ENCODE measurements at regions not wholly inside any gene's neighbourhood (a gene's known extent, or its start where the extent isn't known, plus 50 kb on each side); places are given as distances from the start of the nearest gene placed in this dataset.

- ChIA-PET POLR2A (ENCODE audit: unreplicated experiment) (no interaction called here), CTCF (no interaction called here)
- H3K9me3 ChIP-seq (ENCODE audit: control insufficient read depth, insufficient read depth, low read length): no peaks in the 10 kb centered on the region
- no peaks in the 10 kb centered on the region for H3K79me1 ChIP-seq (ENCODE audit: low read depth in 1 of 2, low read length in 2 of 2)
- dilution Hi-C loops (cut with HindIII; ENCODE audit: low sequenced_read_pairs, unreplicated experiment) (no loop called here), intact Hi-C loops (cut with micrococcal nuclease) (no loop called here), in situ Hi-C loops (cut with MboI; ENCODE audit: low sequenced_read_pairs) (loop anchor here (25.0 kb wide), 1 partner anchor 632 kb away; no protein-coding TSS in a partner anchor)
- H3K4me1 ChIP-seq (ENCODE audit: control insufficient read depth, insufficient read depth, low read length): no peaks in the 10 kb centered on the region
- H3K56ac ChIP-seq (ENCODE audit: extremely low read depth, insufficient read depth, low read length): no peak overlapping the region
- no peak overlapping the region for H3K4ac ChIP-seq (ENCODE audit: low read depth, low read length)
- H2BK15ac ChIP-seq (ENCODE audit: low read depth, low read length): no peak overlapping the region
- DNase-seq (no peak), ATAC-seq (ENCODE audit: low read depth) (no peak)
- H3K9me1 ChIP-seq (ENCODE audit: insufficient read depth, low read length): no peaks in the 10 kb centered on the region
- H3K14ac ChIP-seq (replicated peaks; ENCODE audit: low read depth, low read length): no peak overlapping the region
- no peak overlapping the region for H4K8ac ChIP-seq (ENCODE audit: low read depth in 2 of 2, low read length in 2 of 2)
- no peak overlapping the region for H2AK5ac ChIP-seq (ENCODE audit: low read depth, low read length)
- no peak overlapping the region for H3K9ac ChIP-seq (ENCODE audit: low read depth, low read length)
- H3K4me3 ChIP-seq (ENCODE audit: insufficient read depth, low read depth, low read length): no peak overlapping the region
- H3K27ac ChIP-seq (ENCODE audit: insufficient read depth, low read length): no peak overlapping the region
- H2AK9ac ChIP-seq (replicated peaks; ENCODE audit: low read depth, low read length, poor library complexity): no peak overlapping the region
- no peak overlapping the region for H3K18ac ChIP-seq (ENCODE audit: low read depth, low read length)
- no peaks in the 10 kb centered on the region for H4K20me1 ChIP-seq (ENCODE audit: insufficient read depth, low read length)
- H2BK20ac ChIP-seq (ENCODE audit: low read depth, low read length): no peak overlapping the region
- H2AFZ ChIP-seq (replicated peaks; ENCODE audit: low read length, poor library complexity): no peak overlapping the region
- TF ChIP-seq POLR2A (IDR thresholded peaks at IDR 0.05; ENCODE audit: low read depth, low read length) (no peak), FOS (IDR thresholded peaks at IDR 0.05; ENCODE audit: low read depth, low read length) (no peak), RFX5 (IDR thresholded peaks at IDR 0.05; ENCODE audit: low read depth, low read length) (no peak), CEBPB (IDR thresholded peaks at IDR 0.05; ENCODE audit: low read depth, low read length) (no peak), CHD1 (IDR thresholded peaks at IDR 0.05; ENCODE audit: low read depth, low read length) (no peak), SMC3 (IDR thresholded peaks at IDR 0.05; ENCODE audit: low read depth, low read length) (no peak), MXI1 (IDR thresholded peaks at IDR 0.05; ENCODE audit: borderline replicate concordance, low read depth, low read length) (no peak), RCOR1 (IDR thresholded peaks at IDR 0.05; ENCODE audit: insufficient replicate concordance, low read length) (no peak)
- 91% methylated on average over 3 of the region's 11 CpGs; no CpG with 5 or more reads in 1 of the 2 experiments for WGBS, 2 experiments (ENCODE audit: extremely low coverage in 2 of 2, insufficient read length in 1 of 2)
- no peak overlapping the region for H4K5ac ChIP-seq (ENCODE audit: low read depth, low read length)
- no peak overlapping the region for H3K23ac ChIP-seq (ENCODE audit: low read depth, low read length)
- no peak overlapping the region for H2BK120ac ChIP-seq (ENCODE audit: low read depth, low read length)
- H2BK5ac ChIP-seq (ENCODE audit: low read depth, low read length, poor library complexity, severe bottlenecking): no peak overlapping the region
- no peaks in the 10 kb centered on the region; the same call in 1 of the 2 replicates for H3K27me3 ChIP-seq (ENCODE audit: control insufficient read depth, insufficient read depth, low read length)
- no peaks in the 10 kb centered on the region for H3K36me3 ChIP-seq (ENCODE audit: control insufficient read depth, insufficient read depth, low read length)
- no peak overlapping the region for H3K4me2 ChIP-seq (ENCODE audit: low read depth, low read length)
- BruUV-seq (replicated peaks): no TSS peak
- no peak overlapping the region for H4K91ac ChIP-seq (ENCODE audit: insufficient read depth, low read depth, low read length)
These were observed 235.3 kb upstream of the USP25 start for GRCh38 chr21:15494481-15494880.

Data from IMR-90 (cell line).